IMR-90 (cell line): ENCODE measurements at regions not wholly inside any gene's neighbourhood (a gene's known extent, or its start where the extent isn't known, plus 50 kb on each side); places are given as distances from the start of the nearest gene placed in this dataset.

Source experiments
- ATAC-seq: fragments of 200-7000 bp; cut with Tn5 transposase; 2 replicates; pipeline ENCODE4 v1.9.1; 2020; ENCODE audit warnings: low read depth, mild to moderate bottlenecking, moderate library complexity
- BruUV-seq: library from RNA; stranded (reverse); fragments of 400-500 nt; replicated peaks from 2 replicates; lab custom pipeline; 2021; lab: Mats Ljungman, UMichigan
- CTCF ChIA-PET: fragments of 300-600 bp; formaldehyde crosslinking; extraction: SDS; loops from one replicate; lab custom pipeline; 2021; ENCODE audit warnings: antibody characterized with exemption; lab: Yijun Ruan, JAX
- POLR2A ChIA-PET: fragments of 300-600 bp; sonication (Branson Sonifier 250); formaldehyde crosslinking; loops from one replicate; lab custom pipeline; 2022; ENCODE audit warnings: antibody characterized with exemption; ENCODE audit not compliant: unreplicated experiment; lab: Charles Lee
- DNase-seq: peaks from one replicate; pipeline ENCODE4 v3.0.0; 2013
- H2AFZ ChIP-seq: replicated peaks from 2 replicates; pipeline ENCODE3; 2013; ENCODE audit warnings: low read length, mild to moderate bottlenecking; ENCODE audit not compliant: poor library complexity
- H2AK5ac ChIP-seq: 2 replicates; pipeline ENCODE4 v1.6.1; 2013; ENCODE audit warnings: low read depth, low read length, inconsistent platforms
- H2AK9ac ChIP-seq: replicated peaks from 2 replicates; pipeline ENCODE3; 2013; ENCODE audit warnings: mild to moderate bottlenecking, low read depth, low read length, moderate library complexity; ENCODE audit not compliant: poor library complexity
- H2BK120ac ChIP-seq: 2 replicates; pipeline ENCODE4 v1.6.1; 2013; ENCODE audit warnings: low read depth, low read length, inconsistent platforms
- H2BK15ac ChIP-seq: 3 replicates; pipeline ENCODE4 v1.6.1; 2013; ENCODE audit warnings: low read depth, low read length, inconsistent platforms
- H2BK20ac ChIP-seq: 2 replicates; pipeline ENCODE4 v1.6.1; 2013; ENCODE audit warnings: low read depth, mild to moderate bottlenecking, inconsistent platforms, low read length, moderate library complexity
- H2BK5ac ChIP-seq: 2 replicates; pipeline ENCODE4 v1.6.1; 2013; ENCODE audit warnings: mild to moderate bottlenecking, low read depth, low read length, inconsistent platforms; ENCODE audit not compliant: poor library complexity, severe bottlenecking
- H3K14ac ChIP-seq: replicated peaks from 2 replicates; pipeline ENCODE4 v1.6.1; 2013; ENCODE audit warnings: low read depth, low read length, inconsistent platforms
- H3K18ac ChIP-seq: 2 replicates; pipeline ENCODE4 v1.6.1; 2013; ENCODE audit warnings: low read depth, low read length, control low read depth
- H3K23ac ChIP-seq: 2 replicates; pipeline ENCODE4 v1.6.1; 2013; ENCODE audit warnings: low read depth, low read length, inconsistent platforms
- H3K27ac ChIP-seq: 2 replicates; pipeline ENCODE4 v1.5.1; 2013; ENCODE audit warnings: mild to moderate bottlenecking, control low read depth, low read length; ENCODE audit not compliant: insufficient read depth
- H3K27me3 ChIP-seq: 2 replicates; pipeline ENCODE4 v1.6.1; 2013; ENCODE audit warnings: low read length; ENCODE audit not compliant: control insufficient read depth, insufficient read depth
- H3K36me3 ChIP-seq: 2 replicates; pipeline ENCODE4 v1.6.1; 2013; ENCODE audit warnings: low read length, mixed read lengths; ENCODE audit not compliant: control insufficient read depth, insufficient read depth
- H3K4ac ChIP-seq: 2 replicates; pipeline ENCODE4 v1.6.1; 2013; ENCODE audit warnings: low read depth, low read length, inconsistent platforms
- H3K4me1 ChIP-seq: 2 replicates; pipeline ENCODE4 v1.6.1; 2013; ENCODE audit warnings: low read length, mixed read lengths; ENCODE audit not compliant: control insufficient read depth, insufficient read depth
- H3K4me2 ChIP-seq: 2 replicates; pipeline ENCODE4 v1.6.1; 2013; ENCODE audit warnings: low read depth, mild to moderate bottlenecking, control low read depth, low read length, moderate library complexity
- H3K4me3 ChIP-seq: 2 replicates; pipeline ENCODE4 v1.5.1; 2013; ENCODE audit warnings: low read depth, mild to moderate bottlenecking, control low read depth, low read length, moderate library complexity; ENCODE audit not compliant: insufficient read depth
- H3K56ac ChIP-seq: 2 replicates; pipeline ENCODE4 v1.6.1; 2013; ENCODE audit warnings: low read length, inconsistent platforms; ENCODE audit not compliant: insufficient read depth; ENCODE audit errors: extremely low read depth
- H3K79me1 ChIP-seq, 2 experiments: 2 replicates each; pipeline ENCODE4 v1.6.1; 2013; ENCODE audit warnings: low read length in 2 of 2, inconsistent platforms in 1 of 2, low read depth in 1 of 2
- H3K9ac ChIP-seq: 2 replicates; pipeline ENCODE4 v1.6.1; 2013; ENCODE audit warnings: low read depth, low read length, control low read depth
- H3K9me1 ChIP-seq: 2 replicates; pipeline ENCODE4 v1.6.1; 2013; ENCODE audit warnings: low read length, inconsistent platforms; ENCODE audit not compliant: insufficient read depth
- H3K9me3 ChIP-seq: 2 replicates; pipeline ENCODE4 v1.6.1; 2013; ENCODE audit warnings: low read length; ENCODE audit not compliant: control insufficient read depth, insufficient read depth
- H4K20me1 ChIP-seq: 2 replicates; pipeline ENCODE4 v1.6.1; 2013; ENCODE audit warnings: low read length, inconsistent platforms; ENCODE audit not compliant: insufficient read depth
- H4K5ac ChIP-seq: 2 replicates; pipeline ENCODE4 v1.6.1; 2013; ENCODE audit warnings: mild to moderate bottlenecking, low read depth, low read length, control low read depth
- H4K8ac ChIP-seq, 2 experiments: 2 replicates each; pipeline ENCODE4 v1.6.1; 2013; ENCODE audit warnings: low read depth in 2 of 2, low read length in 2 of 2, control low read depth in 1 of 2, inconsistent platforms in 1 of 2
- H4K91ac ChIP-seq: 2 replicates; pipeline ENCODE4 v1.6.1; 2013; ENCODE audit warnings: low read depth, low read length, inconsistent platforms; ENCODE audit not compliant: insufficient read depth
- CEBPB ChIP-seq: IDR thresholded peaks from 2 replicates; pipeline ENCODE4 v1.6.1; 2012; ENCODE audit warnings: low read depth, low read length, improper control_type of control experiment
- CHD1 ChIP-seq: IDR thresholded peaks from 2 replicates; pipeline ENCODE4 v1.6.1; 2012; ENCODE audit warnings: low read depth, low read length, improper control_type of control experiment
- FOS ChIP-seq: fragments of 150-350 bp; IDR thresholded peaks from 2 replicates; pipeline ENCODE4 v1.6.1; 2016; ENCODE audit warnings: low read depth, low read length
- MAZ ChIP-seq: IDR thresholded peaks from 2 replicates; pipeline ENCODE4 v1.6.1; 2012; ENCODE audit warnings: low read depth, mild to moderate bottlenecking, low read length, improper control_type of control experiment, moderate library complexity, borderline replicate concordance
- NFE2L2 ChIP-seq: fragments of 150-350 bp; IDR thresholded peaks from 2 replicates; pipeline ENCODE4 v1.6.1; 2016; ENCODE audit warnings: low read depth, mild to moderate bottlenecking, low read length
- POLR2A ChIP-seq: IDR thresholded peaks from 2 replicates; pipeline ENCODE4 v1.6.1; 2012; ENCODE audit warnings: mild to moderate bottlenecking, low read depth, low read length
- RCOR1 ChIP-seq: IDR thresholded peaks from 2 replicates; pipeline ENCODE4 v1.6.1; 2012; ENCODE audit warnings: mild to moderate bottlenecking, low read length, improper control_type of control experiment; ENCODE audit not compliant: insufficient replicate concordance
- RFX5 ChIP-seq: IDR thresholded peaks from 2 replicates; pipeline ENCODE4 v1.8.0; 2012; ENCODE audit warnings: low read depth, mild to moderate bottlenecking, low read length, moderate library complexity
- WGBS, 2 experiments: methylation state at CpG; one replicate each; pipeline versions ENCODE4 v1.1.5 to v1.1.7; 2013; ENCODE audit warnings: missing lambda C conversion rate in 2 of 2; ENCODE audit not compliant: insufficient read length in 1 of 2; ENCODE audit errors: extremely low coverage in 2 of 2; 5-methylcytosine and 5-hydroxymethylcytosine counted together
- dilution Hi-C: fragments of 300-500 bp; cut with HindIII; formaldehyde crosslinking; loops from one replicate; pipeline ENCODE4 v1.14.3; 2018; ENCODE audit warnings: low sequenced_read_pairs; ENCODE audit not compliant: unreplicated experiment
- in situ Hi-C: fragments of 300-500 bp; cut with MboI; formaldehyde crosslinking; loops from 3 replicates; pipeline ENCODE4 v1.14.3; 2019; ENCODE audit warnings: low sequenced_read_pairs, inconsistent platforms, mixed read lengths
- intact Hi-C: fragments of 100-400 bp; cut with micrococcal nuclease; formaldehyde crosslinking; loops from 2 replicates; pipeline ENCODE4 v1.10.0; 2022
- TF ChIP-seq, protein P1 (sequence below): conservative IDR thresholded peaks from 2 replicates; pipeline ENCODE4 v1.5.1; 2012; ENCODE audit warnings: mild to moderate bottlenecking, low read depth, low read length, improper control_type of control experiment
- TF ChIP-seq, protein P2 (sequence below): fragments of 150-350 bp; IDR thresholded peaks from 2 replicates; pipeline ENCODE4 v1.6.1; 2017; ENCODE audit warnings: mild to moderate bottlenecking, antibody characterized with exemption, low read length, low read depth

DNA sequence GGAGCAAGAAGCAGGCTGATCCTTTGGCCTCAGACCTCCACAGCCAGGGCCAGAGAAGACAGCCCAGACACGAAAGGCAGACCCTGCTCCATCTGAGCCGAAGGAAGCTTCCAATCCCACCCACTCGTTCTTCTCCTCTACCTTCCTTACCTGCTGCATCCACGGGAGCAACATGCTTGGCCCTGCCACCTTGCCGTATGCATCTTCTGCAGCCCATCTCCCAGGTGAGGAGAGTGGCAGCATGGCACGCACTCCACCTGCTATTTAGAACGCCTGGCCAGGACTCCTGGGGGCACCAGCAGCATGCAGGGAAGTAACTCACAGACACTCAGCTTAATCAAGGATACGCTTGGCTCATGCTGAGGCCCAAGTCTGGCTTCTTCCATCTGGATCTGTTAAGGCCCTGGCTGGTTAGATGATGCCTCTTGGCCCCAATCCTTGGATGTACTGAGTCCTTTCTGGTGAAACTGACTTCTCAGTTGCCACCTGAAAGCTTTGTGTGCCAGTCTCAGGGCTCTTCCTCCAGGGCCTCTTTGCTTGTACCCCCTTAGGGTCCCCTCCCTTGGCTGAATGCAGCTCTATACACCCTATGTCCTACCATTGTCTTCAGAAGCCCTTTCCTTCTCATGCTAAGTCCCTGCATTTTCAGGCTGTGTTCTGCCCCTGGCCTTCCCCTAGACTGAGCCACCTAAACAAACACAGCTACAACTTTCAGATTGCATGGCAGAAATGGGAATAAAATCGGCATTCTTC, 604.9 kb downstream of the BUD13 start:
- POLR2A ChIA-PET: no interaction called here
- H3K36me3 ChIP-seq: no peaks in the 10 kb centered on the region
- no peak overlapping the region for H3K14ac ChIP-seq
- dilution Hi-C loops (no loop called here), in situ Hi-C loops (no loop called here), intact Hi-C loops (no loop called here)
- H3K9ac ChIP-seq: no peak overlapping the region
- no peaks in the 10 kb centered on the region for H3K79me1 ChIP-seq
- no peak overlapping the region for H2BK5ac ChIP-seq
- H3K9me3 ChIP-seq: no peaks in the 10 kb centered on the region
- H4K8ac ChIP-seq: no peak overlapping the region
- H2BK15ac ChIP-seq: no peak overlapping the region
- DNase-seq (no peak), ATAC-seq (no peak)
- H2BK20ac ChIP-seq: no peak overlapping the region
- H3K27ac ChIP-seq: no peak overlapping the region
- no peak overlapping the region for H2AFZ ChIP-seq
- no peak overlapping the region for H2BK120ac ChIP-seq
- H2AK5ac ChIP-seq: no peak overlapping the region
- peaks cover 1% of the 10 kb centered on the region; the same call in 1 of the 2 replicates for H3K27me3 ChIP-seq
- CTCF ChIA-PET: interaction anchor here (0.6 kb wide), 1 partner anchor 972 kb away, joined by 3 read pairs; no protein-coding TSS in a partner anchor
- no peak overlapping the region for H4K5ac ChIP-seq
- no peak overlapping the region for H3K4ac ChIP-seq
- WGBS, 2 experiments: 51% methylated on average over 6 of the region's 9 CpGs; no CpG with 5 or more reads in 1 of the 2 experiments
- H2AK9ac ChIP-seq: no peak overlapping the region
- no peak overlapping the region for H3K56ac ChIP-seq
- TF ChIP-seq POLR2A (no peak), CEBPB (no peak), MAZ (no peak), RFX5 (no peak), RCOR1 (no peak), NFE2L2 (no peak), FOS (no peak), CHD1 (no peak)
- TF ChIP-seq, protein P1, sequence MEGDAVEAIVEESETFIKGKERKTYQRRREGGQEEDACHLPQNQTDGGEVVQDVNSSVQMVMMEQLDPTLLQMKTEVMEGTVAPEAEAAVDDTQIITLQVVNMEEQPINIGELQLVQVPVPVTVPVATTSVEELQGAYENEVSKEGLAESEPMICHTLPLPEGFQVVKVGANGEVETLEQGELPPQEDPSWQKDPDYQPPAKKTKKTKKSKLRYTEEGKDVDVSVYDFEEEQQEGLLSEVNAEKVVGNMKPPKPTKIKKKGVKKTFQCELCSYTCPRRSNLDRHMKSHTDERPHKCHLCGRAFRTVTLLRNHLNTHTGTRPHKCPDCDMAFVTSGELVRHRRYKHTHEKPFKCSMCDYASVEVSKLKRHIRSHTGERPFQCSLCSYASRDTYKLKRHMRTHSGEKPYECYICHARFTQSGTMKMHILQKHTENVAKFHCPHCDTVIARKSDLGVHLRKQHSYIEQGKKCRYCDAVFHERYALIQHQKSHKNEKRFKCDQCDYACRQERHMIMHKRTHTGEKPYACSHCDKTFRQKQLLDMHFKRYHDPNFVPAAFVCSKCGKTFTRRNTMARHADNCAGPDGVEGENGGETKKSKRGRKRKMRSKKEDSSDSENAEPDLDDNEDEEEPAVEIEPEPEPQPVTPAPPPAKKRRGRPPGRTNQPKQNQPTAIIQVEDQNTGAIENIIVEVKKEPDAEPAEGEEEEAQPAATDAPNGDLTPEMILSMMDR: no peak
- TF ChIP-seq, protein P2, sequence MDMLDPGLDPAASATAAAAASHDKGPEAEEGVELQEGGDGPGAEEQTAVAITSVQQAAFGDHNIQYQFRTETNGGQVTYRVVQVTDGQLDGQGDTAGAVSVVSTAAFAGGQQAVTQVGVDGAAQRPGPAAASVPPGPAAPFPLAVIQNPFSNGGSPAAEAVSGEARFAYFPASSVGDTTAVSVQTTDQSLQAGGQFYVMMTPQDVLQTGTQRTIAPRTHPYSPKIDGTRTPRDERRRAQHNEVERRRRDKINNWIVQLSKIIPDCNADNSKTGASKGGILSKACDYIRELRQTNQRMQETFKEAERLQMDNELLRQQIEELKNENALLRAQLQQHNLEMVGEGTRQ: no peak
- H4K20me1 ChIP-seq: no peaks in the 10 kb centered on the region
- H4K91ac ChIP-seq: no peak overlapping the region
- no TSS peak for BruUV-seq
- H3K4me2 ChIP-seq: no peak overlapping the region
- no peaks in the 10 kb centered on the region for H3K9me1 ChIP-seq
- H3K4me1 ChIP-seq: no peaks in the 10 kb centered on the region
- no peak overlapping the region for H3K23ac ChIP-seq
- H3K18ac ChIP-seq: no peak overlapping the region
- no peak overlapping the region for H3K4me3 ChIP-seq
